Upper lobe of left lung (tissue), 4 donors: ENCODE measurements at regions not wholly inside any gene's neighbourhood (a gene's known extent, or its start where the extent isn't known, plus 50 kb on each side); places are given as distances from the start of the nearest gene placed in this dataset.

ENCODE experiments used
- CTCF ChIP-seq, 6 experiments: fragments of 450-650 bp in 4 of 6; fragments of 200-600 bp in 2 of 6; sonication (generic) in 2 of 6; IDR thresholded peaks; one replicate each; pipeline ENCODE4 v1.5.1; 2016 to 2019; ENCODE audit warnings: antibody characterized with exemption in 6 of 6
- POLR2A ChIP-seq, 4 donors: fragments of 450-650 bp; IDR thresholded peaks; one replicate each; pipeline ENCODE4 v1.5.1; 2016 to 2017; ENCODE audit warnings: antibody characterized with exemption in 4 of 4, mild to moderate bottlenecking in 2 of 4
- POLR2AphosphoS5 ChIP-seq, 2 donors: sonication (generic); formaldehyde crosslinking; IDR thresholded peaks; one replicate each; pipeline ENCODE4 v1.5.1; 2017; ENCODE audit warnings: antibody characterized with exemption in 2 of 2

- TF ChIP-seq POLR2A (IDR thresholded peaks at IDR 0.05) (no peak), CTCF (IDR thresholded peaks at IDR 0.05) (no peak), POLR2AphosphoS5 (IDR thresholded peaks at IDR 0.05) (no peak)
These were observed 335.4 kb upstream of the PCDH20 start for GRCh38 chr13:61751039-61751438.
